H54 (cell line): ENCODE measurements at regions not wholly inside any gene's neighbourhood (a gene's known extent, or its start where the extent isn't known, plus 50 kb on each side); places are given as distances from the start of the nearest gene placed in this dataset.

Experiments
- DNase-seq: peaks from one replicate; pipeline ENCODE4 v3.0.0; 2011; ENCODE audit warnings: low spot score, mixed read lengths; ENCODE audit not compliant: insufficient read length
- FAIRE-seq: peaks from 3 replicates; lab custom pipeline; 2011; peaks lifted over from hg19 to GRCh38; lab: Jason Lieb, UNC
- POLR2A ChIP-seq: IDR thresholded peaks from 2 replicates; pipeline ENCODE4 v1.6.1; 2011; ENCODE audit warnings: low read depth, mild to moderate bottlenecking, low read length

GRCh38 chr11:57087991-57088390 lies 93.8 kb upstream of the LRRC55 start:
- TF ChIP-seq POLR2A, result no peak
- FAIRE-seq, result no peak
- DNase-seq, result no peak

DNA sequence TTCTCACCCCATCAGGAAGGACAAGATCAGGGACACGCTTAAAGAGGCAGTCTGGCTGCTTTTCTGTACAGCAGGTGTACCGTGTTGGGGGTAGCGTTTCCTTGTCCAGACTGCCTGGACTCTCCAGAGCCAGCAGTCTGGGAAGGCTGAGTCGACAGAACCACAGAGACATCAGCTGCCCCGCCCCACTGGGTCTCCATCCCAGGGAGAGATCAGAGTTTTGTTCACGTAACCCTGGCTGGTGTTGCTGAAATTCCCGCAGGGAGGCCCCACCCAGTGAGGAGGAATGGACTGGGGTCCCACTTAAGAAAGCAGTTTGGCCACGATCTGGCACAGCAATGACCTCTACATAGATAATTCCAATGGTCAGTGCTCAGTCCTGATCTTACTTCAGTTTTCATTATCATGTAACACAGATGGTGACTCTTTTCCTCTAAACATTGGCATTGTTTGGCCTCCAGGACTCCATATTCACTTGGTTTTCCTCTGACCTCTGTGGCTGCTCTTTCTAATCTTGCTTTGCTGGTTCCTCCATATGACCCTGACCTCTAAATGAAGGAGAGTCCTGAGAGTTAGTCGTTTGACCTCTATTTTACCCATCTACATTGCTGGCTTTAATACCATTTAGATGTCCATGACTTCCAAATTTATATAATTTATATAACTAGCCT lies 89.6 kb upstream of the LRRC55 start:
- FAIRE-seq (no peak), DNase-seq (no peak)
- TF ChIP-seq POLR2A, result no peak

- no peak for FAIRE-seq
- DNase-seq, result no peak
- TF ChIP-seq POLR2A, result no peak
Measured at GRCh38 chr11:57094181-57094935, 87.4 kb upstream of the LRRC55 start.

DNA sequence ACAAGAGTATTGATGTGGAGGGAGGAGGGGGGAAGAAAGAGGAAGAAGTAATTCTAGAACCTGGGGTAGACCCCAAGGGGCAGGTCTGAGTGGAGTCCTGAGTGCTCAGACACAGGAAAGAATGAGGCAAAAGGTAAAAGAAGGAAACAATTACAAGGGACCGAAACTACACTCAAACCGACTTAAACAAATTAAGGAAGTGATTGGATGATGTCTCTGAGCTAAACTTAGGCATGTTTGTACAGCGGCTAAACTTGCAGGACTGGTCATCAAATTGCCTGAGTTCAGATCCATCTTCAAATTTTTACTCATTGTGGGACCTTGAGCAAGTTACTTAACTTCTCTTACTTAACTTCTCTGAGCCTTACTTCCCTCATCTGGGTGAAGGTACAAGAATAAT lies 86.3 kb upstream of the LRRC55 start:
- FAIRE-seq (no peak), DNase-seq (no peak)
- TF ChIP-seq POLR2A, result no peak

DNA sequence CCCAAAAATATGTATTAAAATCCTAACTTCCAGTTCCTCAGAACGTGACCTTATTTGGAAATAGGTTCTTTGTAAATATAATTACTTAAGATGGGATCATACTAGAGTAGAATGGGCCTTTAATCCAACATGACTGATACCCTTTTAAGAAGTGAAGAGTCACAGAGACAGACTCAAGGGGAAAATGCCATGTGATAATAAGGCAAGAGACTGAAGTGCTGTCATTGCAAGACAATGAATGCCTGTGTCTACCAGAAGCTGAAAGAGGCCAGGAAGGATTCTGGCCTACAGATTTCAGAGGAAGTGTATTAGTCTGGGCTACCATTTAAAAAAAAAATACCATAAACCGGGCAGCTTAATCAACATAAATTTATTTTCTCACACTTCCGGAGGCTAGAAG lies 85.9 kb upstream of the LRRC55 start:
- DNase-seq (no peak), FAIRE-seq (no peak)
- TF ChIP-seq POLR2A, result no peak

DNA sequence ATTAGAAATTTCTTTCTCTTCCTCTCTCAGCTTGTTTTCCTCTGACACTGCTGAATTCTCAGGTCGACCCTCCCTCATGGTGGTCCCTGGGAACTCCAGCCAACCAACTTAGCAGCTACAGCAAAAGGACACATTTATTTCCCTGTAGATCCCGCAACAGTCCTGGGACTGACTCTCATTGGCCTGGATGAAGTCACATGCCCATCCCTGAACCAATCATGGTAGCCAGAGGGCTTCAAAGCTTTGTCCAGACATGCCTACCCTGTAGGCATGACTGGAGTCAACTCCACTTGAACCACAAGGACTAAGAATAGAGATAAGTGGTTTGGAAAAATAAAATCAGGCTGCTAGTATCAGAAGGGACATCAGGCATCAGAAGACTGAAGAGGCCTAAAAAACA lies 84.6 kb upstream of the LRRC55 start:
- FAIRE-seq (no peak), DNase-seq (no peak)
- TF ChIP-seq POLR2A, result no peak

DNA sequence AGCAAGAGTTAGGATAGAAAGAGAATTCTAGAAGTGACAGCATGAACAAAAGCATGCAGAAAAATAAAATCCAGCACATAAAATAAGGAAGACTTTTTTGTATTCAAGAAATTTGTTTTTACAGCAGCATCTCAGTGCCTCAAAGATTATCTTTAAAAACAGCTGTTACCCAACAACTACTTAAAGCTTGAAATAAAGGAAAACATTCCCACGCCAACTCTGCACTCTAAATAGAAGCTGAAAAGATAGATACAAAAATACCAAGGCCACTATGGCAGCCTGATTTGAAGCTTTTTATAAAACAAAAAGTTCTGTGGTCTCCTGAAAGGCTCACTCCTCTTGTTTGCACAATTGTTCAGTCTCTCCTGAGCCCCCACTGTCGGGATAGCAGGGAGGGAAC lies 83.6 kb upstream of the LRRC55 start:
- FAIRE-seq (no peak), DNase-seq (no peak)
- TF ChIP-seq POLR2A, result no peak

GRCh38 chr11:57100638-57101331 lies 81.0 kb upstream of the LRRC55 start:
- no peak for TF ChIP-seq POLR2A
- no peak for FAIRE-seq
- no peak for DNase-seq

- no peak for TF ChIP-seq POLR2A
- DNase-seq (no peak), FAIRE-seq (no peak)
Measured at GRCh38 chr11:57103899-57104605, 77.7 kb upstream of the LRRC55 start.

DNA sequence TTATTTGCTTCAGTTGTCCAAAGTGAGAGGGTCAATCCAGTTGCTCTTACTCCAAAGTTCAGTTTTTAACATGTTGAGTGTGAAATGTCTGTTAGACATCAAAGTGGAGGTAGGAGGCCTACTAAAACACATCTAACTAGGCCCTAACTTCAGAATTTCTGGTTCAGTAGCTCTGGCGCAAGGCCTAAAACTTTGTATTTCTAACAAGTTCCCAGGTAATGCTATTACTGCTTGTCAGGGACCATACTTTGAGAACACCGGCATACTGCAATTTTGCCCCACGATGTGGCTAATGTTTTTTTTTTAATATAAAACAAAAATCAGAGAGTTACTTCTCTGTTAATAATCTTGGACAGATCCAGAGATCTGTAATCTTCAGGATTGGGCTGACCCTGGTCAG lies 72.4 kb upstream of the LRRC55 start:
- DNase-seq (no peak), FAIRE-seq (no peak)
- no peak for TF ChIP-seq POLR2A

DNA sequence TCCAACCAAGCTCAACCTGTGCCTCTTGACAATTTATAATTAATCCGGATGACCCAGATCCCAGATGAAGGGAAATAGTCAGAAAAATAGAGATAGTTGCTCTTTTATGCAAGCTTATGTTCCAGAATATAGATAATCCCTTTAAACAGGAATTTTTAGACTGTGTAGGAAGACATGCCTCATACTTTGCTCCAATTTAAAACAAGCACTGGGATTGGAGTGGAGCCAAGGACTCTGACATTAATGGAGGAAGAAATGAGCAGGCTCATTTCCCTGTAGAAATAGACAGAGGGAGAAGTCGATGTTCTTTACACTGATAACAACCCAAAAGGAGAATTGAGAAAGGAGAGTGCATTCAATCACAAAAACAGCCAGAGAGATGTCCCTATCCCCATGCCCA lies 70.1 kb upstream of the LRRC55 start:
- FAIRE-seq (no peak), DNase-seq (no peak)
- no peak for TF ChIP-seq POLR2A

DNA sequence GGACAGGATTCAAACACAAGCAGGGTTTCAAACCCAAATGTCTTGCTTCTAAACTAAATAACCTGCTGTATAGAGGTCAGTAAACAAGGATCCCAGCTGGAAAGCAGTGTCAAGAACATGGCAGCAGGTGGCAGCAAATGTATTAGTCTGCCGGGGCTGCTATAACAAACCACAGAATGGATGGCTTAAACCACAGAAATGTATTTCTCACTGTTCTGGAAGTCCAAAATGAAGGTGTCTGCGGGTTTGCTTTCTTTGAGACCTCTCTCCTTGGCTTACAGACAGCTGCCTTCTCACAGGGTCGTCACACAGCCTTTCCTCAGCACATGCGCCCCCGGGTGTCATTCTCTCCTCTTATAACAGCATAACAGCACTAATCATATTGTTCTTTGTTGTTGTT lies 65.1 kb upstream of the LRRC55 start:
- FAIRE-seq (no peak), DNase-seq (no peak)
- no peak for TF ChIP-seq POLR2A

- DNase-seq, result no peak
- no peak for TF ChIP-seq POLR2A
- FAIRE-seq, result no peak
Measured at GRCh38 chr11:57120192-57120965, 61.4 kb upstream of the LRRC55 start.
